Heart right ventricle (tissue), 16 donors: ENCODE measurements at regions not wholly inside any gene's neighbourhood (a gene's known extent, or its start where the extent isn't known, plus 50 kb on each side); places are given as distances from the start of the nearest gene placed in this dataset.

Source experiments
- ATAC-seq, 8 donors: fragments of 200-7000 bp; cut with Tn5 transposase; one replicate each; pipeline ENCODE4 v1.9.1; 2020; ENCODE audit warnings: mild to moderate bottlenecking in 8 of 8, moderate library complexity in 8 of 8, moderate number of reproducible peaks in 1 of 8
- DNase-seq, 2 donors: peaks; one replicate each; pipeline ENCODE4 v3.0.0-alpha.2; 2020
- H3K27ac ChIP-seq, 10 donors: fragments of 200-600 bp; sonication (generic) in 2 of 10; one replicate each; pipeline versions ENCODE4 v1.5.0 to v1.8.0; 2020 to 2022; ENCODE audit warnings: mild to moderate bottlenecking in 3 of 10
- H3K27me3 ChIP-seq, 7 donors: fragments of 200-600 bp; one replicate each; pipeline ENCODE4 v1.8.0; 2021 to 2022; ENCODE audit warnings: mild to moderate bottlenecking in 2 of 7
- H3K36me3 ChIP-seq, 9 donors: fragments of 200-600 bp; sonication (generic) in 1 of 9; one replicate each; pipeline versions ENCODE4 v1.5.0 to v1.8.0; 2020 to 2022; ENCODE audit warnings: mild to moderate bottlenecking in 2 of 9
- H3K4me1 ChIP-seq, 9 donors: fragments of 200-600 bp; sonication (generic) in 1 of 9; one replicate each; pipeline versions ENCODE4 v1.5.0 to v1.8.0; 2020 to 2022; ENCODE audit warnings: mild to moderate bottlenecking in 4 of 9
- H3K4me3 ChIP-seq, 10 donors: fragments of 200-600 bp; sonication (generic) in 2 of 10; one replicate each; pipeline versions ENCODE4 v1.5.0 to v1.8.0; 2020 to 2022; ENCODE audit warnings: mild to moderate bottlenecking in 7 of 10, moderate library complexity in 2 of 10
- H3K9me3 ChIP-seq, 11 donors: fragments of 200-600 bp in 10 of 11; sonication (generic) in 2 of 11; one replicate each; pipeline versions ENCODE4 v1.5.0 to v1.8.0; 2013 to 2022; ENCODE audit warnings: mild to moderate bottlenecking in 2 of 11, control low read depth in 1 of 11, moderate library complexity in 1 of 11
- WGBS, 2 donors: extraction: QIAGEN DNeasy Blood & Tissue Kit; methylation state at CpG; one replicate each; pipeline ENCODE4 v1.1.7; 2013; ENCODE audit warnings: inconsistent platforms in 1 of 2; 5-methylcytosine and 5-hydroxymethylcytosine counted together
- intact Hi-C, 10 donors: fragments of 100-400 bp; cut with DNase I; formaldehyde crosslinking; loops; one replicate each; pipeline versions ENCODE4 v1.11.1 to v1.14.2; 2022
- TF ChIP-seq, protein P1 (sequence below), 9 donors: fragments of 200-600 bp; sonication (generic) in 2 of 9; IDR thresholded peaks; one replicate each; pipeline versions ENCODE4 v1.5.0 to v1.8.0; 2021 to 2022; ENCODE audit warnings: antibody characterized with exemption in 9 of 9, mild to moderate bottlenecking in 5 of 9, moderate library complexity in 1 of 9
- donor health status: Arrhythmogenic right ventricular cardiomyopathy.
- donor health status: ischemic (EF 13 %, LVEDD 7.1; RV severe dilation, severe dysfunction).
- donor health status: healthy with polysubstance abuse.
- donor health status: DM: no; HTN: yes; CAD: no.
- donor health status: DM: no; HTN: no; CAD: no.
- donor health status: ischemic (EF 25% LVEDD 6.9; RV normal size, moderate dysfunction).
- donor health status: ischemic (EF 25% LVEDD 5.7; RV mildly dilated, moderate dysfunction).
- donor health status: healthy.
- donor health status: DM: yes; HTN: yes; CAD: no.
- donor health status: Ischemic cardiomyopathy.
- donor health status: ischemic (EF 35%, LVEDD 5.7; RV mildly dilated, moderate dysfunction).
- donor health status: nonischemic (EF 11% LVEDD 7.7; RV severe dilation, severe dysfunction).
- donor health status: DM: yes; HTN: yes; CAD: no.
- donor health status: PGD.
- donor health status: ischemic (EF 29% LVEDD 5.4; RV normal size, mild dysfunction).
- donor health status: nonischemic (EF 23%, LVEDD 6.1; RV moderate dilation, normal function).

DNA sequence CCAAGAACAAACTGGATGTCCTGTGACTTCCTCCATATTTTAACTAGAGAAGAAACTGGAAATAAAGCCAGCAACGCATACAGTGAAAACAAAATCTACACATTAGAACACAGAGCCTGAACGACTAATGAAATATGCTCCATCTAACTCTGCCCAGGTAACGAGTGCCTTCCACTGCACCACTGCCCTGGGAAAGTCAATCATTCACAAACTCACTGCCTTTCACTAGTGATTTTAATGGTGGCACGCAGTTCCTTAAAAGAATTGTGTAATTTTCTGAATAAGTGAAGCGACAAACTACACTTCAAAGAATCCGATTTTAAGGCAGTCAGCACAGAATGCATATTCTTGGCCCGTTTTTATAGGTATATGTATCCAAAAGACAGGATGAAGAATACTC lies 416.0 kb downstream of the SHQ1 start:
- no peak for DNase-seq
- Histone ChIP-seq H3K4me1 (peaks cover 0 to 46% (median 30%) of the 10 kb centered on the region in 9 donors), H3K36me3 (no peaks in the 10 kb centered on the region), H3K27ac (no peak overlapping the region), H3K4me3 (no peak overlapping the region), H3K27me3 (no peaks in the 10 kb centered on the region), H3K9me3 (no peaks in the 10 kb centered on the region)
- TF ChIP-seq, protein P1, sequence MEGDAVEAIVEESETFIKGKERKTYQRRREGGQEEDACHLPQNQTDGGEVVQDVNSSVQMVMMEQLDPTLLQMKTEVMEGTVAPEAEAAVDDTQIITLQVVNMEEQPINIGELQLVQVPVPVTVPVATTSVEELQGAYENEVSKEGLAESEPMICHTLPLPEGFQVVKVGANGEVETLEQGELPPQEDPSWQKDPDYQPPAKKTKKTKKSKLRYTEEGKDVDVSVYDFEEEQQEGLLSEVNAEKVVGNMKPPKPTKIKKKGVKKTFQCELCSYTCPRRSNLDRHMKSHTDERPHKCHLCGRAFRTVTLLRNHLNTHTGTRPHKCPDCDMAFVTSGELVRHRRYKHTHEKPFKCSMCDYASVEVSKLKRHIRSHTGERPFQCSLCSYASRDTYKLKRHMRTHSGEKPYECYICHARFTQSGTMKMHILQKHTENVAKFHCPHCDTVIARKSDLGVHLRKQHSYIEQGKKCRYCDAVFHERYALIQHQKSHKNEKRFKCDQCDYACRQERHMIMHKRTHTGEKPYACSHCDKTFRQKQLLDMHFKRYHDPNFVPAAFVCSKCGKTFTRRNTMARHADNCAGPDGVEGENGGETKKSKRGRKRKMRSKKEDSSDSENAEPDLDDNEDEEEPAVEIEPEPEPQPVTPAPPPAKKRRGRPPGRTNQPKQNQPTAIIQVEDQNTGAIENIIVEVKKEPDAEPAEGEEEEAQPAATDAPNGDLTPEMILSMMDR (IDR thresholded peaks at IDR 0.05) = no peak
- intact Hi-C loops = no loop called here
- no peak for ATAC-seq
- WGBS, 2 donors = 94 to 96% methylated on average over 7 of the region's 7 CpGs

DNA sequence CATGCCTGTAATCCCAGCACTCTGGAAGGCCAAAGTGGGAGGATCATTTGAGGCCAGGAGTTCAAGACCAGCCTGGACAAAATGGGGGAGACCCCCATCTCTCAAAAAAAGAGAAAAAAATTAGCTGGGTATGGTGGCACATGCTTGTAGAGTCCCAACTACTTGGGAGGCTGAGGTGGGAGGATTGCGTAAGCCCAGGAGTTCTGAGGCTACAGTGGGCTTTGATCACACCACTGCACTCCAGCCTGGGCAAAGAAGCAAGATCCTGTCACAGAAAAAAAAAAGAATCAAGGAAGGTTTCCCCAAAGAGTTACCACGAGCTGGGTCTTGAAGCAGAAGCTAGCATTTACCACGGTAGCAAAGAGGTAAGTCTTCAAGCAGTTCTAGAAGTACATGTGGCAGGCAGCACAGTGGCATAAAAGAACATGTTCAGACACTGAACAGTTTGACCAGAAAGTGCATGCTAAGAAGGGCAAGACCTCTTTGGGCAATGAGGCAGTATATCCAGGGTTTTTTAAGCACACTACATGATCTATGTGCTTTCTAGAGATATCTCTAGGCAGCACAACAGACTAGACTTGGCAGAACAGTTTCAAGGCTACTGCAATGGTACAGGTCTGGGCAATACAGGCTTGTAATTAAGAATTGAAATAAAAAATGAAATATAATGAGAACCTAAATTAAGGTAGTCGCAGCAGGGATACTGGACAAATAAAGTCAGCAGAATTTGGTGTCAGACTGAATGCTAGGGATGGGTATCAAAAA lies 418.5 kb downstream of the SHQ1 start:
- Histone ChIP-seq H3K9me3 (no peaks in the 10 kb centered on the region), H3K27me3 (no peaks in the 10 kb centered on the region), H3K27ac (no peak overlapping the region), H3K4me1 (peaks cover 2 to 70% (median 46%) of the 10 kb centered on the region in 9 donors), H3K36me3 (no peaks in the 10 kb centered on the region), H3K4me3 (no peak overlapping the region)
- ATAC-seq (peak in 2 of 8 donors; percentile 22 to 26), DNase-seq (no peak)
- WGBS, 2 donors = 65 to 69% methylated on average over 4 of the region's 4 CpGs
- TF ChIP-seq, protein P1 (IDR thresholded peaks at IDR 0.05) = no peak
- intact Hi-C loops = no loop called here

DNA sequence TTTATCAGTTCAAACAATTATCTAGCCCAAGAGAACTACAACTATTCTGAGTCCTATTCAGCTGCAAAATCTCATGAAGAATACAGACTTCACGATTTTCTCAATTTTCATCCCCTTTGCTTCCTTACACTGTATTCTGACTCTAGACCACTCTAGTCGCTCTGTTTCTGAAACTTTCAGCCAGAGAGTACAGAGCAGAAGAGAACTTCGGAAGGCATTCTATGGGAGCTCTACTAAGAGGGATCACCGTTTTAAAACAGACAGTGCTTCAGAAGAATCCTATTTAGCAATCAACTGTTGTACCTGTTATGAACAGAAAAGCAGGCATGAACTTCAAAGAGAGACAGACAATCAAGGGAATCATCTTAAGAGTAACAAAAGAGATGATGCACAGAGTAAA lies 419.4 kb downstream of the SHQ1 start:
- TF ChIP-seq, protein P1 (IDR thresholded peaks at IDR 0.05) = no peak
- H3K9me3 ChIP-seq = no peaks in the 10 kb centered on the region

DNA sequence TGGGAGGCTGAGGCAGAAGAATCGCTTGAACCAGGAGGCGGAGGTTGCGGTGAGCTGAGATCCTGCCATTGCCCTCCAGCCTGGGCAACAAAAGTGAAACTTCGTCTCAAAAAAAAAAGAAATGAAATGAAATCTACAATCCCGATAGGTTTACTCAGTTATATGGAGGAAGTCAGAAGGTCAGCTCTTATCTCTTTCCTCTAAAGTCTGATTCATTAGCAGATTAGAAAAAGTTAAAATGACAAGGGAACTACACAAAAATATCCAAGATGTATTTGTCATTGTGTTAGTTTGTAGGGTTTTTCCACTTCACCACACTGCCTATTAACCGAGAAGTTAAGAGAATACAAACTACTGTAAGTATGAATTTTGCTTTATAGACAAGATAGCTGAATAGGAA lies 420.6 kb downstream of the SHQ1 start:
- intact Hi-C loops = no loop called here
- Histone ChIP-seq H3K27me3 (no peaks in the 10 kb centered on the region), H3K9me3 (peaks cover 0 to 5% (median 1%) of the 10 kb centered on the region in 11 donors), H3K4me3 (no peak overlapping the region), H3K36me3 (no peaks in the 10 kb centered on the region), H3K27ac (no peak overlapping the region), H3K4me1 (peaks cover 0 to 64% (median 45%) of the 10 kb centered on the region in 9 donors)
- WGBS, 2 donors = 75 to 82% methylated on average over 6 of the region's 6 CpGs
- TF ChIP-seq, protein P1 (IDR thresholded peaks at IDR 0.05) = no peak
- peak in 2 of 8 donors; percentile 17 to 53 for ATAC-seq
- DNase-seq = no peak

More for the DNA sequence above, 419.4 kb downstream of the SHQ1 start:
- H3K4me3 ChIP-seq = no peak overlapping the region
- no peak for DNase-seq
- H3K4me1 ChIP-seq = peaks cover 0 to 72% (median 45%) of the 10 kb centered on the region in 9 donors
- no peak overlapping the region for H3K27ac ChIP-seq
- intact Hi-C loops = no loop called here
- 64 to 67% methylated on average over 4 of the region's 4 CpGs for WGBS, 2 donors
- H3K27me3 ChIP-seq = no peaks in the 10 kb centered on the region
- ATAC-seq = no peak
- no peaks in the 10 kb centered on the region for H3K36me3 ChIP-seq
